PC-3 (cell line): ENCODE measurements at regions not wholly inside any gene's neighbourhood (a gene's known extent, or its start where the extent isn't known, plus 50 kb on each side); places are given as distances from the start of the nearest gene placed in this dataset.
A peak's percentile ranks its signal among the peaks of the same experiment; 100 is the strongest.
"Not testable (repeated sequence)": the region's sequence is repeated elsewhere in the genome, so short reads cannot be mapped to it uniquely, and the experiment has no call there.

Source experiments
- ATAC-seq: fragments of 200-7000 bp; cut with Tn5 transposase; 2 replicates; pipeline ENCODE4 v1.9.1; 2020; ENCODE audit warnings: mild to moderate bottlenecking, moderate library complexity
- BruUV-seq: library from RNA; stranded (reverse); fragments of 400-500 nt; replicated peaks from 2 replicates; lab custom pipeline; 2021; lab: Mats Ljungman, UMichigan
- CTCF ChIA-PET: fragments of 300-600 bp; sonication (Branson Sonifier 250); formaldehyde crosslinking; loops from one replicate; lab custom pipeline; 2022; ENCODE audit warnings: antibody characterized with exemption; lab: Charles Lee
- POLR2A ChIA-PET: fragments of 300-600 bp; sonication (Branson Sonifier 250); formaldehyde crosslinking; loops from one replicate; lab custom pipeline; 2022; ENCODE audit warnings: antibody characterized with exemption; ENCODE audit not compliant: unreplicated experiment; lab: Charles Lee
- DNase-seq: peaks from one replicate; pipeline ENCODE4 v3.0.0-alpha.2; 2015
- H2AFZ ChIP-seq: fragments of 300-600 bp; sonication (generic); 2 replicates; pipeline ENCODE4 v1.6.0; 2016; ENCODE audit warnings: antibody characterized with exemption, low read length
- H3F3A ChIP-seq: fragments of 300-600 bp; sonication (generic); one replicate; pipeline ENCODE4 v1.6.0; 2017; ENCODE audit warnings: antibody characterized with exemption, low read length, control low read depth, mild to moderate bottlenecking; ENCODE audit not compliant: unreplicated experiment
- H3K27ac ChIP-seq: fragments of 300-600 bp; sonication (generic); 2 replicates; pipeline ENCODE4 v1.5.1; 2016; ENCODE audit warnings: mild to moderate bottlenecking, low read length
- H3K27me3 ChIP-seq: fragments of 300-600 bp; sonication (generic); 2 replicates; pipeline ENCODE4 v1.6.1; 2016; ENCODE audit warnings: low read length, mixed read lengths
- H3K36me3 ChIP-seq: fragments of 300-600 bp; sonication (generic); 2 replicates; pipeline ENCODE4 v1.6.1; 2016; ENCODE audit warnings: low read depth, mixed run types, low read length, mixed read lengths
- H3K4me1 ChIP-seq: fragments of 300-600 bp; sonication (generic); 2 replicates; pipeline ENCODE4 v1.5.1; 2016; ENCODE audit warnings: low read length; ENCODE audit not compliant: insufficient read depth
- H3K4me2 ChIP-seq: fragments of 300-600 bp; sonication (generic); 2 replicates; pipeline ENCODE4 v1.6.0; 2016; ENCODE audit warnings: low read length
- H3K4me3 ChIP-seq: fragments of 300-600 bp; sonication (generic); 2 replicates; pipeline ENCODE4 v1.5.1; 2016; ENCODE audit warnings: mild to moderate bottlenecking, low read length, mixed read lengths
- H3K79me2 ChIP-seq: fragments of 300-600 bp; sonication (generic); 2 replicates; pipeline ENCODE4 v1.6.1; 2017; ENCODE audit warnings: low read length, mixed read lengths
- H3K9ac ChIP-seq: fragments of 300-600 bp; sonication (generic); 2 replicates; pipeline ENCODE4 v1.6.0; 2016; ENCODE audit warnings: mild to moderate bottlenecking, low read length
- H3K9me2 ChIP-seq: fragments of 300-600 bp; sonication (generic); replicated peaks from 2 replicates; pipeline ENCODE4 v1.6.1; 2016; ENCODE audit warnings: mixed run types, low read length, mixed read lengths
- H3K9me3 ChIP-seq: fragments of 300-600 bp; sonication (generic); 2 replicates; pipeline ENCODE4 v1.6.1; 2016; ENCODE audit warnings: low read length, mixed read lengths
- H4K20me1 ChIP-seq: fragments of 300-600 bp; sonication (generic); 2 replicates; pipeline ENCODE4 v1.6.1; 2016; ENCODE audit warnings: low read length, mixed read lengths
- EZH2 ChIP-seq: fragments of 300-600 bp; sonication (generic); IDR thresholded peaks from one replicate; pipeline ENCODE4 v1.6.1; 2017; ENCODE audit warnings: antibody characterized with exemption, mild to moderate bottlenecking, low read length; ENCODE audit not compliant: unreplicated experiment
- EZH2phosphoT487 ChIP-seq: fragments of 300-600 bp; sonication (generic); IDR thresholded peaks from 2 replicates; pipeline ENCODE4 v1.6.1; 2018; ENCODE audit warnings: mild to moderate bottlenecking, antibody characterized with exemption, low read length, borderline replicate concordance
- intact Hi-C: fragments of 100-400 bp; cut with micrococcal nuclease; formaldehyde crosslinking; loops from 2 replicates; pipeline ENCODE4 v1.9.0; 2023
- TF ChIP-seq, protein P1 (sequence below): fragments of 300-600 bp; sonication (generic); conservative IDR thresholded peaks from 2 replicates; pipeline ENCODE4 v1.5.1; 2017; ENCODE audit warnings: antibody characterized with exemption, low read depth, mild to moderate bottlenecking, low read length

- no peaks in the 10 kb centered on the region for H3K27me3 ChIP-seq
- H3K9me3 ChIP-seq = no peaks in the 10 kb centered on the region; the same call in 1 of the 2 replicates
- DNase-seq = peak; percentile 83
- POLR2A ChIA-PET = no interaction called here
- no peaks in the 10 kb centered on the region for H4K20me1 ChIP-seq
- H2AFZ ChIP-seq = no peak overlapping the region
- BruUV-seq = no TSS peak
- no peak overlapping the region for H3K27ac ChIP-seq
- H3F3A ChIP-seq = no peaks in the 10 kb centered on the region
- CTCF ChIA-PET = no interaction called here
- no peaks in the 10 kb centered on the region for H3K36me3 ChIP-seq
- no peaks in the 10 kb centered on the region; the same call in 1 of the 2 replicates for H3K4me1 ChIP-seq
- no peak overlapping the region for H3K4me2 ChIP-seq
- no peak overlapping the region for H3K9ac ChIP-seq
- TF ChIP-seq, protein P1, sequence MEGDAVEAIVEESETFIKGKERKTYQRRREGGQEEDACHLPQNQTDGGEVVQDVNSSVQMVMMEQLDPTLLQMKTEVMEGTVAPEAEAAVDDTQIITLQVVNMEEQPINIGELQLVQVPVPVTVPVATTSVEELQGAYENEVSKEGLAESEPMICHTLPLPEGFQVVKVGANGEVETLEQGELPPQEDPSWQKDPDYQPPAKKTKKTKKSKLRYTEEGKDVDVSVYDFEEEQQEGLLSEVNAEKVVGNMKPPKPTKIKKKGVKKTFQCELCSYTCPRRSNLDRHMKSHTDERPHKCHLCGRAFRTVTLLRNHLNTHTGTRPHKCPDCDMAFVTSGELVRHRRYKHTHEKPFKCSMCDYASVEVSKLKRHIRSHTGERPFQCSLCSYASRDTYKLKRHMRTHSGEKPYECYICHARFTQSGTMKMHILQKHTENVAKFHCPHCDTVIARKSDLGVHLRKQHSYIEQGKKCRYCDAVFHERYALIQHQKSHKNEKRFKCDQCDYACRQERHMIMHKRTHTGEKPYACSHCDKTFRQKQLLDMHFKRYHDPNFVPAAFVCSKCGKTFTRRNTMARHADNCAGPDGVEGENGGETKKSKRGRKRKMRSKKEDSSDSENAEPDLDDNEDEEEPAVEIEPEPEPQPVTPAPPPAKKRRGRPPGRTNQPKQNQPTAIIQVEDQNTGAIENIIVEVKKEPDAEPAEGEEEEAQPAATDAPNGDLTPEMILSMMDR = no peak
- TF ChIP-seq EZH2 (no peak), EZH2phosphoT487 (no peak)
- H3K79me2 ChIP-seq = no peaks in the 10 kb centered on the region
- no peaks in the 10 kb centered on the region for H3K9me2 ChIP-seq
- no peak overlapping the region for H3K4me3 ChIP-seq
- peak; percentile 63 for ATAC-seq
- intact Hi-C loops = no loop called here
Measured at GRCh38 chr3:87691109-87691508, 367.7 kb downstream of the CGGBP1 start.

GRCh38 chr3:87678984-87679660, 379.7 kb downstream of the CGGBP1 start:
- POLR2A ChIA-PET, H4K20me1 ChIP-seq, H3K4me3 ChIP-seq, ATAC-seq, H3F3A ChIP-seq, H3K27ac ChIP-seq, intact Hi-C loops, DNase-seq, H3K36me3 ChIP-seq, BruUV-seq, H2AFZ ChIP-seq, H3K79me2 ChIP-seq, H3K4me2 ChIP-seq, CTCF ChIA-PET, H3K9ac ChIP-seq, H3K9me3 ChIP-seq, H3K27me3 ChIP-seq, H3K9me2 ChIP-seq, H3K4me1 ChIP-seq: not testable (repeated sequence)

GRCh38 chr3:87674397-87675161, 384.2 kb downstream of the CGGBP1 start:
- no peak overlapping the region for H3K4me2 ChIP-seq
- no peak overlapping the region for H3K4me3 ChIP-seq
- intact Hi-C loops = no loop called here
- H3K4me1 ChIP-seq = no peaks in the 10 kb centered on the region
- no peak for TF ChIP-seq EZH2phosphoT487
- TF ChIP-seq EZH2 = no peak
- TF ChIP-seq, protein P1 = no peak
- BruUV-seq = no TSS peak
- no peaks in the 10 kb centered on the region for H3K79me2 ChIP-seq
- H3K36me3 ChIP-seq = no peaks in the 10 kb centered on the region
- no peaks in the 10 kb centered on the region for H4K20me1 ChIP-seq
- no peak overlapping the region for H2AFZ ChIP-seq
- H3K27ac ChIP-seq = no peak overlapping the region
- POLR2A ChIA-PET = no interaction called here
- H3F3A ChIP-seq = no peaks in the 10 kb centered on the region
- CTCF ChIA-PET = no interaction called here
- no peaks in the 10 kb centered on the region for H3K27me3 ChIP-seq
- no peak overlapping the region for H3K9ac ChIP-seq
- no peak for ATAC-seq
- no peaks in the 10 kb centered on the region for H3K9me3 ChIP-seq
- H3K9me2 ChIP-seq = 0 out of 2 replicates have a peak, but pooled peaks cover 5% of the 10 kb centered on the region
- DNase-seq = no peak
